ENCODE measurements at regions not wholly inside any gene's neighbourhood (a gene's known extent, or its start where the extent isn't known, plus 50 kb on each side); places are given as distances from the start of the nearest gene placed in this dataset.
"Not testable (repeated sequence)": the region's sequence is repeated elsewhere in the genome, so short reads cannot be mapped to it uniquely, and the experiment has no call there.

DNA sequence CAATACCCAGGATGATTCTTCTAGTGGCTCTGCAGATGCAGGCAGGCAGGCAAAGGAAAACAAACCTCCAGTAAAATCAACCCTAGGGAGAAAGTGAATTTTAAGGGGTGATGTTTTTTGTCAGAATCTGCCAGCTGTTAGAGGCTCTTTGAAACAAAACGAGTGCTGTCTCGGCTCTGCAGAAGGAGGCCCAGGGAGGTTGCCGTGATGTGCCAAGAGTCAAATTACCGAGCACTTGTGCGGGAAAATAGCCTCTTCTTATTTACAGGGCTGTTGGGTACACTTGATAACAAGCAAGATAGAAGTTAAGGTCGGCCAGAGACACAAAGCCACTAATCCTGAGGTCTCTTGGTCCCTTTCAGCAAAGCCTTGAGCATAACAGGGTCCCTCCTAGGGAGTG is 68.9 kb upstream of the EEF2KMT start (continued):
- TF ChIP-seq, protein P1, sequence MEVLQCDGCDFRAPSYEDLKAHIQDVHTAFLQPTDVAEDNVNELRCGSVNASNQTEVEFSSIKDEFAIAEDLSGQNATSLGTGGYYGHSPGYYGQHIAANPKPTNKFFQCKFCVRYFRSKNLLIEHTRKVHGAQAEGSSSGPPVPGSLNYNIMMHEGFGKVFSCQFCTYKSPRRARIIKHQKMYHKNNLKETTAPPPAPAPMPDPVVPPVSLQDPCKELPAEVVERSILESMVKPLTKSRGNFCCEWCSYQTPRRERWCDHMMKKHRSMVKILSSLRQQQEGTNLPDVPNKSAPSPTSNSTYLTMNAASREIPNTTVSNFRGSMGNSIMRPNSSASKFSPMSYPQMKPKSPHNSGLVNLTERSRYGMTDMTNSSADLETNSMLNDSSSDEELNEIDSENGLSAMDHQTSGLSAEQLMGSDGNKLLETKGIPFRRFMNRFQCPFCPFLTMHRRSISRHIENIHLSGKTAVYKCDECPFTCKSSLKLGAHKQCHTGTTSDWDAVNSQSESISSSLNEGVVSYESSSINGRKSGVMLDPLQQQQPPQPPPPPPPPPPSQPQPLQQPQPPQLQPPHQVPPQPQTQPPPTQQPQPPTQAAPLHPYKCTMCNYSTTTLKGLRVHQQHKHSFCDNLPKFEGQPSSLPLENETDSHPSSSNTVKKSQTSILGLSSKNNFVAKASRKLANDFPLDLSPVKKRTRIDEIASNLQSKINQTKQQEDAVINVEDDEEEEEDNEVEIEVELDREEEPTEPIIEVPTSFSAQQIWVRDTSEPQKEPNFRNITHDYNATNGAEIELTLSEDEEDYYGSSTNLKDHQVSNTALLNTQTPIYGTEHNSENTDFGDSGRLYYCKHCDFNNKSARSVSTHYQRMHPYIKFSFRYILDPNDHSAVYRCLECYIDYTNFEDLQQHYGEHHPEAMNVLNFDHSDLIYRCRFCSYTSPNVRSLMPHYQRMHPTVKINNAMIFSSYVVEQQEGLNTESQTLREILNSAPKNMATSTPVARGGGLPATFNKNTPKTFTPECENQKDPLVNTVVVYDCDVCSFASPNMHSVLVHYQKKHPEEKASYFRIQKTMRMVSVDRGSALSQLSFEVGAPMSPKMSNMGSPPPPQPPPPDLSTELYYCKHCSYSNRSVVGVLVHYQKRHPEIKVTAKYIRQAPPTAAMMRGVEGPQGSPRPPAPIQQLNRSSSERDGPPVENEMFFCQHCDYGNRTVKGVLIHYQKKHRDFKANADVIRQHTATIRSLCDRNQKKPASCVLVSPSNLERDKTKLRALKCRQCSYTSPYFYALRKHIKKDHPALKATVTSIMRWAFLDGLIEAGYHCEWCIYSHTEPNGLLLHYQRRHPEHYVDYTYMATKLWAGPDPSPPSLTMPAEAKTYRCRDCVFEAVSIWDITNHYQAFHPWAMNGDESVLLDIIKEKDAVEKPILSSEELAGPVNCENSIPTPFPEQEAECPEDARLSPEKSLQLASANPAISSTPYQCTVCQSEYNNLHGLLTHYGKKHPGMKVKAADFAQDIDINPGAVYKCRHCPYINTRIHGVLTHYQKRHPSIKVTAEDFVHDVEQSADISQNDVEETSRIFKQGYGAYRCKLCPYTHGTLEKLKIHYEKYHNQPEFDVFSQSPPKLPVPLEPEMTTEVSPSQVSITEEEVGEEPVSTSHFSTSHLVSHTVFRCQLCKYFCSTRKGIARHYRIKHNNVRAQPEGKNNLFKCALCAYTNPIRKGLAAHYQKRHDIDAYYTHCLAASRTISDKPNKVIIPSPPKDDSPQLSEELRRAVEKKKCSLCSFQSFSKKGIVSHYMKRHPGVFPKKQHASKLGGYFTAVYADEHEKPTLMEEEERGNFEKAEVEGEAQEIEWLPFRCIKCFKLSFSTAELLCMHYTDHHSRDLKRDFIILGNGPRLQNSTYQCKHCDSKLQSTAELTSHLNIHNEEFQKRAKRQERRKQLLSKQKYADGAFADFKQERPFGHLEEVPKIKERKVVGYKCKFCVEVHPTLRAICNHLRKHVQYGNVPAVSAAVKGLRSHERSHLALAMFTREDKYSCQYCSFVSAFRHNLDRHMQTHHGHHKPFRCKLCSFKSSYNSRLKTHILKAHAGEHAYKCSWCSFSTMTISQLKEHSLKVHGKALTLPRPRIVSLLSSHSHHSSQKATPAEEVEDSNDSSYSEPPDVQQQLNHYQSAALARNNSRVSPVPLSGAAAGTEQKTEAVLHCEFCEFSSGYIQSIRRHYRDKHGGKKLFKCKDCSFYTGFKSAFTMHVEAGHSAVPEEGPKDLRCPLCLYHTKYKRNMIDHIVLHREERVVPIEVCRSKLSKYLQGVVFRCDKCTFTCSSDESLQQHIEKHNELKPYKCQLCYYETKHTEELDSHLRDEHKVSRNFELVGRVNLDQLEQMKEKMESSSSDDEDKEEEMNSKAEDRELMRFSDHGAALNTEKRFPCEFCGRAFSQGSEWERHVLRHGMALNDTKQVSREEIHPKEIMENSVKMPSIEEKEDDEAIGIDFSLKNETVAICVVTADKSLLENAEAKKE (CRISPR knock-in tag; IDR thresholded peaks at IDR 0.05), result no peak
- TF ChIP-seq, protein P2, sequence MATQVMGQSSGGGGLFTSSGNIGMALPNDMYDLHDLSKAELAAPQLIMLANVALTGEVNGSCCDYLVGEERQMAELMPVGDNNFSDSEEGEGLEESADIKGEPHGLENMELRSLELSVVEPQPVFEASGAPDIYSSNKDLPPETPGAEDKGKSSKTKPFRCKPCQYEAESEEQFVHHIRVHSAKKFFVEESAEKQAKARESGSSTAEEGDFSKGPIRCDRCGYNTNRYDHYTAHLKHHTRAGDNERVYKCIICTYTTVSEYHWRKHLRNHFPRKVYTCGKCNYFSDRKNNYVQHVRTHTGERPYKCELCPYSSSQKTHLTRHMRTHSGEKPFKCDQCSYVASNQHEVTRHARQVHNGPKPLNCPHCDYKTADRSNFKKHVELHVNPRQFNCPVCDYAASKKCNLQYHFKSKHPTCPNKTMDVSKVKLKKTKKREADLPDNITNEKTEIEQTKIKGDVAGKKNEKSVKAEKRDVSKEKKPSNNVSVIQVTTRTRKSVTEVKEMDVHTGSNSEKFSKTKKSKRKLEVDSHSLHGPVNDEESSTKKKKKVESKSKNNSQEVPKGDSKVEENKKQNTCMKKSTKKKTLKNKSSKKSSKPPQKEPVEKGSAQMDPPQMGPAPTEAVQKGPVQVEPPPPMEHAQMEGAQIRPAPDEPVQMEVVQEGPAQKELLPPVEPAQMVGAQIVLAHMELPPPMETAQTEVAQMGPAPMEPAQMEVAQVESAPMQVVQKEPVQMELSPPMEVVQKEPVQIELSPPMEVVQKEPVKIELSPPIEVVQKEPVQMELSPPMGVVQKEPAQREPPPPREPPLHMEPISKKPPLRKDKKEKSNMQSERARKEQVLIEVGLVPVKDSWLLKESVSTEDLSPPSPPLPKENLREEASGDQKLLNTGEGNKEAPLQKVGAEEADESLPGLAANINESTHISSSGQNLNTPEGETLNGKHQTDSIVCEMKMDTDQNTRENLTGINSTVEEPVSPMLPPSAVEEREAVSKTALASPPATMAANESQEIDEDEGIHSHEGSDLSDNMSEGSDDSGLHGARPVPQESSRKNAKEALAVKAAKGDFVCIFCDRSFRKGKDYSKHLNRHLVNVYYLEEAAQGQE (IDR thresholded peaks at IDR 0.05; ENCODE audit: unreplicated experiment), result no peak

DNA sequence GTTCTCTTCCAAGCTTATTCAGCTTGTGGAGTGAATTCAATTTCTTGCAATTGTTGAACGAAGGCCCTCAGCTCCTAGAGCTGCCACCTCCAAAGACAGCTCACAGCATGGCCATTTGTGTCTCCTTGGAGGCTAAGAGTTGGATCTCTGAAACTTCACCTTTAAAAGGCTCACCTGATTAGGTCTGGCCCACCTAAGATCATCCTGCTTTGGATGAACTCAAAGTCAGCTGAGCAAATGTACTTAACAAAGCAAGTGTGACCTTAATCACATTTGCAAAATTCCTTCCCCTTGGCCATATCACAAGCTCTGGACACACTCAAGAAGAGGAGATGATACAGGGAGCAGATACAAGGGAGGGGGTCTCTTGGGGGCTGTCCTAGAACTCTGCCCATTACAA is 67.8 kb upstream of the EEF2KMT start:
- not testable (repeated sequence) for H3K4me3 Mint-ChIP-seq; H3K36me3 ChIP-seq (ENCODE audit: insufficient read depth); DNase-seq (ENCODE audit: low spot score); H3K79me2 ChIP-seq (replicated peaks; ENCODE audit: insufficient read depth); H3K27me3 ChIP-seq (ENCODE audit: insufficient read depth); H3K27ac ChIP-seq (ENCODE audit: low read depth); H3K27me3 Mint-ChIP-seq (ENCODE audit: insufficient read depth, low read depth, poor library complexity); H2AFZ ChIP-seq; H4K20me1 ChIP-seq (replicated peaks; ENCODE audit: insufficient read depth); ATAC-seq; H3K4me2 ChIP-seq; H3K9me2 ChIP-seq (ENCODE audit: insufficient read depth); H3K27ac Mint-ChIP-seq; H3K4me3 ChIP-seq; H3F3A ChIP-seq (replicated peaks; ENCODE audit: low read depth)
- H3K4me1 ChIP-seq (ENCODE audit: insufficient read depth), result peaks cover 17% of the 10 kb centered on the region
- Mint-ChIP-seq H3K36me3 (ENCODE audit: low read depth) (peaks cover 13% of the 10 kb centered on the region), H3K9me3 (peaks cover 24% of the 10 kb centered on the region), H3K4me1 (peaks cover 22% of the 10 kb centered on the region)

DNA sequence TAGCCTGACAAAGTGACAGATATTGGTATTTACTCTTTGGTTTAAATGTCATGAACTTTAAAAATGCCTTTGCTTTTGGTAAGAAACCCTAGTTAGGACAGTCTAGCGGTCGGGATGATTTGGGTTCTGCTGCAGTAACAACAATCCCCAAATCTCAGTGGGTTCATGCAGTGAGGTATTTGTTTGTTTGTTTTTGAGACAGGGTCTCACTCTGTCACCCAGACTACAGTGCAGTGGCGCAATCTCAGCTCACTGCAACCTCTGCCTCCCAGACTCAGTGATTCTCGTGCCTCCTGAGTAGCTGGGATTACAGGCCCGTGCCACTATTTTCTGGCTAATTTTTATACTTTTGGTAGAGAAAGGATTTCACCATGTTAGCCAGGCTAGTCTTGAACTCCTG is 65.2 kb upstream of the EEF2KMT start:
- H3K36me3 Mint-ChIP-seq (ENCODE audit: low read depth), result peaks cover 12% of the 10 kb centered on the region
- not testable (repeated sequence) for H2AFZ ChIP-seq; H3K4me3 Mint-ChIP-seq; H4K20me1 ChIP-seq (replicated peaks; ENCODE audit: insufficient read depth); H3K4me3 ChIP-seq; H3F3A ChIP-seq (replicated peaks; ENCODE audit: low read depth); H3K36me3 ChIP-seq (ENCODE audit: insufficient read depth); H3K27ac ChIP-seq (ENCODE audit: low read depth); H3K27me3 Mint-ChIP-seq (ENCODE audit: insufficient read depth, low read depth, poor library complexity); H3K9me2 ChIP-seq (ENCODE audit: insufficient read depth); DNase-seq (ENCODE audit: low spot score); H3K79me2 ChIP-seq (replicated peaks; ENCODE audit: insufficient read depth); H3K27ac Mint-ChIP-seq; ATAC-seq; H3K4me2 ChIP-seq; H3K27me3 ChIP-seq (ENCODE audit: insufficient read depth)
- peaks cover 24% of the 10 kb centered on the region for H3K4me1 Mint-ChIP-seq
- H3K9me3 Mint-ChIP-seq, result peaks cover 22% of the 10 kb centered on the region
- peaks cover 17% of the 10 kb centered on the region for H3K4me1 ChIP-seq (ENCODE audit: insufficient read depth)

DNA sequence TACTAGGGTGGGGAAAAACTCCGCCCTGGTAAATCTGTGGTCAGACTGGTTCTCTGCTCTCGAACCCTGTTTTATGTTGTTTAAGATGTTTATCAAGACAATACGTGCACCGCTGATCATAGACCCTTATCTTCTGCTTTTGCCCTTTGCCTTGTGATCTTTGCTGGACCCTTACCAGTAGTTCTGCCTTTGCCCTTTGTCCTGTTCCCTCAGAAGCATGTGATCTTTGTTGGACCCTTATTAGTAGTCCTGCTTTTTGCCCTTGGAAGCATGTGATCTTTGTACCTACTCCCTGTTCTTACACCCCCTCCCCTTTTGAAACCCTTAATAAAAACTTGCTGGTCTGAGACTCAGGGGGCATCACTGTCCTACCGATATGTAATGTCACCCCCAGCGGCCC is 64.3 kb upstream of the EEF2KMT start:
- not testable (repeated sequence) for H3K4me3 ChIP-seq; H3K27ac ChIP-seq (ENCODE audit: low read depth); ATAC-seq; H3K4me1 ChIP-seq (ENCODE audit: insufficient read depth); H3K27me3 ChIP-seq (ENCODE audit: insufficient read depth); H3F3A ChIP-seq (replicated peaks; ENCODE audit: low read depth); H2AFZ ChIP-seq; H3K79me2 ChIP-seq (replicated peaks; ENCODE audit: insufficient read depth); DNase-seq (ENCODE audit: low spot score); H3K27ac Mint-ChIP-seq; H4K20me1 ChIP-seq (replicated peaks; ENCODE audit: insufficient read depth); H3K9me2 ChIP-seq (ENCODE audit: insufficient read depth); H3K36me3 ChIP-seq (ENCODE audit: insufficient read depth); H3K27me3 Mint-ChIP-seq (ENCODE audit: insufficient read depth, low read depth, poor library complexity); H3K4me2 ChIP-seq; H3K4me3 Mint-ChIP-seq
- H3K36me3 Mint-ChIP-seq (ENCODE audit: low read depth), result peaks cover 12% of the 10 kb centered on the region
- H3K4me1 Mint-ChIP-seq, result peaks cover 16% of the 10 kb centered on the region
- H3K9me3 Mint-ChIP-seq, result peaks cover 22% of the 10 kb centered on the region
